ENCODE measurements at regions not wholly inside any gene's neighbourhood (a gene's known extent, or its start where the extent isn't known, plus 50 kb on each side); places are given as distances from the start of the nearest gene placed in this dataset.

GRCh38 chr7:45367026-45367425, 207.1 kb upstream of the ADCY1 start:
- Histone ChIP-seq H3K9me3 (ENCODE audit: control insufficient read depth, low read depth, low read length) (no peaks in the 10 kb centered on the region), H3K4me1 (ENCODE audit: insufficient read depth, low read length) (no peaks in the 10 kb centered on the region), H3K56ac (ENCODE audit: insufficient read length, low read depth, low read length) (no peak overlapping the region), H3T11ph (ENCODE audit: low read length) (no peak overlapping the region), H2BK20ac (ENCODE audit: low read depth, low read length, poor library complexity, severe bottlenecking) (no peak overlapping the region), H3K4ac (ENCODE audit: low read depth, low read length) (no peak overlapping the region), H3K23me2 (ENCODE audit: insufficient read length, low read depth, low read length, poor library complexity, severe bottlenecking) (no peaks in the 10 kb centered on the region), H3K27ac (ENCODE audit: insufficient read length, low read depth, low read length) (no peak overlapping the region), H3K9ac (ENCODE audit: extremely low read depth, insufficient read length, low read length) (no peak overlapping the region), H3K14ac (ENCODE audit: insufficient read depth, low read length) (no peak overlapping the region), H4K5ac (ENCODE audit: insufficient read length, low read depth, low read length) (no peak overlapping the region), H3K27me3 (ENCODE audit: insufficient read depth, low read length) (no peaks in the 10 kb centered on the region), H2BK12ac (ENCODE audit: insufficient read length, low read depth, low read length) (no peak overlapping the region), H2BK5ac (ENCODE audit: insufficient read length, low read length) (no peak overlapping the region), H2AK5ac (ENCODE audit: insufficient read length, low read length) (no peak overlapping the region), H3K79me1 (ENCODE audit: insufficient read depth, low read depth, low read length, poor library complexity, severe bottlenecking) (no peaks in the 10 kb centered on the region), H4K8ac (replicated peaks; ENCODE audit: insufficient read length, low read depth, low read length) (no peak overlapping the region), H3K23ac (ENCODE audit: insufficient read length, low read depth, low read length) (no peak overlapping the region), H4K20me1 (ENCODE audit: control insufficient read depth, insufficient read depth, insufficient read length) (no peaks in the 10 kb centered on the region), H3K79me2 (ENCODE audit: insufficient read depth, low read length) (no peaks in the 10 kb centered on the region), H2AFZ (ENCODE audit: low read length) (no peak overlapping the region), H2BK15ac (ENCODE audit: low read depth, low read length) (no peak overlapping the region), H4K91ac (ENCODE audit: insufficient read length, low read depth, low read length) (no peak overlapping the region), H2BK120ac (ENCODE audit: low read depth, low read length, poor library complexity, severe bottlenecking) (no peak overlapping the region), H3K4me2 (ENCODE audit: insufficient read depth, insufficient read length, low read length) (no peak overlapping the region), H3K18ac (ENCODE audit: insufficient read length, low read depth, low read length) (no peak overlapping the region)
- 0 out of 4 replicates have a peak, but pooled peaks cover 0 to 4% of the 10 kb centered on the region in 2 experiments for H3K4me1 Mint-ChIP-seq
- no CpG with 5 or more reads among the region's 5 CpGs for WGBS (ENCODE audit: extremely low coverage, insufficient read length, low lambda C conversion rate)
- DNase-seq = no peak
- H3K9me3 Mint-ChIP-seq = peaks cover 13 to 16% of the 10 kb centered on the region in 2 experiments
- no peak for TF ChIP-seq CTCF (conservative IDR thresholded peaks at IDR 0.05)
- no peaks in the 10 kb centered on the region for H3K36me3 Mint-ChIP-seq (ENCODE audit: insufficient read depth in 1 of 3, low read depth in 3 of 3)
- H3K27me3 Mint-ChIP-seq (ENCODE audit: low read depth) = peaks cover 5% of the 10 kb centered on the region; the same call in 1 of the 2 replicates
- H3K4me3 Mint-ChIP-seq = no peak overlapping the region
- H3K27ac Mint-ChIP-seq = no peak overlapping the region
